Right lobe of liver (tissue), 4 donors: ENCODE measurements at regions not wholly inside any gene's neighbourhood (a gene's known extent, or its start where the extent isn't known, plus 50 kb on each side); places are given as distances from the start of the nearest gene placed in this dataset.

Experiments
- POLR2A ChIP-seq: fragments of 450-650 bp; IDR thresholded peaks from one replicate; pipeline ENCODE4 v1.6.1; 2017; ENCODE audit warnings: antibody characterized with exemption, mild to moderate bottlenecking
- TF ChIP-seq, protein P1 (sequence below), 4 donors: fragments of 200-600 bp in 3 of 4; fragments of 450-650 bp in 1 of 4; IDR thresholded peaks; one replicate each; pipeline versions ENCODE4 v1.5.1 to v1.8.0; 2016 to 2022; ENCODE audit warnings: antibody characterized with exemption in 4 of 4, mild to moderate bottlenecking in 2 of 4
- donor health status: DM: no; HTN: no; CAD: no.
- donor health status: DM: no; HTN: no; CAD: no.
- donor health status: DM: no; HTN: yes; CAD: no.

DNA sequence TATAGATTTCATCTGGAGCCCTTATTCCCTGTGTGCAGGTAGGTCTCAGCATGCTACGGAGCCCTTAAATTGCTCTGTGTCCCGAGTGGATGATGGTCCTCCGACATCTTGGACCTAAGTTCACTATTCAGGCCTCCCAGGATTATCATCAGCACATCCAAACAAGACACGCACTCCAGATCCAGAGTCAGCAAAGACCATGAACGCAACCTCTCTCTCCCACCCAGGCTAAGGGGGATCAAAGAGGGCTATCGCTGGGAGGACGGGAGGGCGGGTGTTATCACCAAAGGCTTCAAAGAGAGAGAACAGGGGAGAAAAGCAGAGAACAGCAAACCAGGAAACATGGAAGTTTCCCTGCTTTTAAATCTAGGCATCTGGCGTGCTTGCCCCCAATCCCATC is 659.4 kb downstream of the TBC1D22A start:
- TF ChIP-seq, protein P1, sequence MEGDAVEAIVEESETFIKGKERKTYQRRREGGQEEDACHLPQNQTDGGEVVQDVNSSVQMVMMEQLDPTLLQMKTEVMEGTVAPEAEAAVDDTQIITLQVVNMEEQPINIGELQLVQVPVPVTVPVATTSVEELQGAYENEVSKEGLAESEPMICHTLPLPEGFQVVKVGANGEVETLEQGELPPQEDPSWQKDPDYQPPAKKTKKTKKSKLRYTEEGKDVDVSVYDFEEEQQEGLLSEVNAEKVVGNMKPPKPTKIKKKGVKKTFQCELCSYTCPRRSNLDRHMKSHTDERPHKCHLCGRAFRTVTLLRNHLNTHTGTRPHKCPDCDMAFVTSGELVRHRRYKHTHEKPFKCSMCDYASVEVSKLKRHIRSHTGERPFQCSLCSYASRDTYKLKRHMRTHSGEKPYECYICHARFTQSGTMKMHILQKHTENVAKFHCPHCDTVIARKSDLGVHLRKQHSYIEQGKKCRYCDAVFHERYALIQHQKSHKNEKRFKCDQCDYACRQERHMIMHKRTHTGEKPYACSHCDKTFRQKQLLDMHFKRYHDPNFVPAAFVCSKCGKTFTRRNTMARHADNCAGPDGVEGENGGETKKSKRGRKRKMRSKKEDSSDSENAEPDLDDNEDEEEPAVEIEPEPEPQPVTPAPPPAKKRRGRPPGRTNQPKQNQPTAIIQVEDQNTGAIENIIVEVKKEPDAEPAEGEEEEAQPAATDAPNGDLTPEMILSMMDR (IDR thresholded peaks at IDR 0.05), result no peak
- no peak for TF ChIP-seq POLR2A
